B cell (primary cell): ENCODE measurements at regions not wholly inside any gene's neighbourhood (a gene's known extent, or its start where the extent isn't known, plus 50 kb on each side); places are given as distances from the start of the nearest gene placed in this dataset.

Experiments
- ATAC-seq: fragments of 200-7000 bp; cut with Tn5 transposase; one replicate; pipeline ENCODE4 v1.10.0; 2021; ENCODE audit warnings: low read depth, mild to moderate bottlenecking, moderate number of reproducible peaks, moderate library complexity
- CTCF ChIA-PET: fragments of 350-600 bp; sonication (Branson Sonifier 250); formaldehyde crosslinking; loops from one replicate; lab custom pipeline; 2021; ENCODE audit warnings: antibody characterized with exemption, inconsistent platforms; lab: Charles Lee
- POLR2A ChIA-PET: fragments of 350-600 bp; sonication (Branson Sonifier 250); formaldehyde crosslinking; loops from one replicate; lab custom pipeline; 2021; ENCODE audit warnings: antibody characterized with exemption; lab: Charles Lee
- DNase-seq: peaks from one replicate; pipeline ENCODE4 v3.0.0; 2013
- H2AFZ ChIP-seq: 2 replicates; pipeline ENCODE4 v1.6.1; 2012; ENCODE audit warnings: mild to moderate bottlenecking, low read depth, low read length; ENCODE audit not compliant: insufficient read depth, poor library complexity, severe bottlenecking
- H3K27ac ChIP-seq, 2 donors: 1 replicate in 1 of 2; 2 replicates in 1 of 2; pipeline ENCODE4 v1.5.1; 2012 to 2013; ENCODE audit warnings: low read length in 2 of 2, mild to moderate bottlenecking in 2 of 2, moderate library complexity in 1 of 2
- H3K27me3 ChIP-seq, 4 experiments: fragments of 200-600 bp in 1 of 4; sonication (generic) in 1 of 4; replicated peaks in 1 of 4; 1 replicate in 2 of 4; 2 replicates in 2 of 4; pipeline versions ENCODE4 v1.6.1 to v1.7.0; 2013 to 2016; ENCODE audit warnings: low read length in 3 of 4, mild to moderate bottlenecking in 2 of 4, mixed read lengths in 1 of 4, moderate library complexity in 1 of 4; ENCODE audit not compliant: insufficient read depth in 4 of 4, control insufficient read depth in 3 of 4; ENCODE audit errors: control extremely low read depth in 1 of 4
- H3K36me3 ChIP-seq, 2 experiments: replicated peaks in 1 of 2; 1 replicate in 1 of 2; 2 replicates in 1 of 2; pipeline versions ENCODE4 v1.6.1 to v1.7.1; 2013; ENCODE audit warnings: low read length in 1 of 2; ENCODE audit not compliant: insufficient read depth in 2 of 2, control insufficient read depth in 1 of 2; ENCODE audit errors: control extremely low read depth in 1 of 2, extremely low read depth in 1 of 2
- H3K4me1 ChIP-seq, 2 donors: fragments of 200-600 bp in 1 of 2; sonication (generic) in 1 of 2; 1 replicate in 1 of 2; 2 replicates in 1 of 2; pipeline versions ENCODE4 v1.5.1 to v1.6.1; 2013 to 2017; ENCODE audit warnings: low read length in 2 of 2; ENCODE audit not compliant: control insufficient read depth in 2 of 2, insufficient read depth in 2 of 2
- H3K4me2 ChIP-seq: replicated peaks from 2 replicates; pipeline ENCODE3; 2012; ENCODE audit warnings: mild to moderate bottlenecking, low read depth, low read length; ENCODE audit not compliant: poor library complexity, severe bottlenecking
- H3K4me3 ChIP-seq, 5 experiments: fragments of 200-600 bp in 1 of 5; sonication (generic) in 1 of 5; 1 replicate in 3 of 5; 2 replicates in 2 of 5; pipeline versions ENCODE4 v1.5.1 to v1.7.0; 2011 to 2016; ENCODE audit warnings: low read length in 4 of 5, mild to moderate bottlenecking in 4 of 5, low read depth in 2 of 5, control low read depth in 1 of 5, moderate library complexity in 1 of 5; ENCODE audit not compliant: insufficient read depth in 1 of 5; ENCODE audit errors: control extremely low read depth in 1 of 5, extremely low read depth in 1 of 5
- H3K79me2 ChIP-seq: fragments of 200-600 bp; sonication (generic); one replicate; pipeline ENCODE4 v1.6.0; 2016; ENCODE audit warnings: low read length; ENCODE audit not compliant: control insufficient read depth, insufficient read depth
- H3K9ac ChIP-seq: fragments of 200-600 bp; sonication (generic); 2 replicates; pipeline ENCODE4 v1.6.1; 2017; ENCODE audit warnings: mild to moderate bottlenecking, low read length, moderate library complexity
- H3K9me3 ChIP-seq, 3 donors: one replicate each; pipeline versions ENCODE4 v1.6.1 to v1.7.1; 2013; ENCODE audit warnings: low read length in 2 of 3; ENCODE audit not compliant: control insufficient read depth in 2 of 3, insufficient read depth in 1 of 3; ENCODE audit errors: control extremely low read depth in 1 of 3
- H4K20me1 ChIP-seq: 2 replicates; pipeline ENCODE4 v1.6.0; 2012; ENCODE audit warnings: mild to moderate bottlenecking, low read length; ENCODE audit not compliant: insufficient read depth, control insufficient read depth, poor library complexity, severe bottlenecking
- H3K27ac Mint-ChIP-seq: one replicate; pipeline ENCODE4 v1.8.0; 2021; ENCODE audit warnings: mixed read lengths
- H3K27me3 Mint-ChIP-seq: one replicate; pipeline ENCODE4 v1.8.0; 2021; ENCODE audit warnings: mixed read lengths
- H3K4me1 Mint-ChIP-seq: one replicate; pipeline ENCODE4 v1.8.0; 2021; ENCODE audit warnings: mixed read lengths
- H3K4me3 Mint-ChIP-seq: one replicate; pipeline ENCODE4 v1.8.0; 2021; ENCODE audit warnings: mixed read lengths
- H3K9me3 Mint-ChIP-seq: one replicate; pipeline ENCODE4 v1.8.0; 2022; ENCODE audit warnings: mixed read lengths; ENCODE audit not compliant: insufficient read depth
- EZH2 ChIP-seq: IDR thresholded peaks from 2 replicates; pipeline ENCODE4 v1.6.1; 2012; ENCODE audit warnings: borderline replicate concordance, low read depth, mild to moderate bottlenecking, moderate library complexity, low read length; ENCODE audit not compliant: insufficient read depth, poor library complexity, severe bottlenecking
- WGBS: methylation state at CpG from one replicate; pipeline ENCODE4 v1.1.5; 2013; ENCODE audit warnings: missing lambda C conversion rate; ENCODE audit not compliant: insufficient coverage; 5-methylcytosine and 5-hydroxymethylcytosine counted together
- intact Hi-C: fragments of 100-400 bp; cut with micrococcal nuclease; formaldehyde crosslinking; loops from one replicate; pipeline ENCODE4 v1.10.0; 2022
- TF ChIP-seq, protein P1 (sequence below): fragments of 200-600 bp; IDR thresholded peaks from one replicate; pipeline ENCODE4 v1.8.0; 2022; ENCODE audit warnings: antibody characterized with exemption, mild to moderate bottlenecking

DNA sequence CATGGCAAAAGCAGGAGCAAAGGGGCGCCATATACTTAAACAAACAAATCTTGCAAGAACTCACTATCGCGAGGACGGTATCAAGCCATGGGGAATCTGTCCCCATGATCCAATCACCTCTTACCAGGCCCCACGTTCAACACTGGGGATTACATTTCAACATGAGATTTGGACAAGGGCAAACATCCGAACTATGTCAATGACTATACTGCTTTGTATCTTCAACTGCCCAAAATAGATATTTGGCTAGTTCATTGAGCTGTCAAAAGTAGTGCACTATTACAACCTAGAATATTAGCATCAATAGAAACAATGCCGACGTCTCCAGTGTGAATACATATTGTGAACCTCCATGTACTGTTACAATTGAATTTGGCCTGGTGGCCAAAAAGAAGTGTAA, 760.4 kb downstream of the MCTP2 start:
- no peak overlapping the region for H3K4me3 ChIP-seq
- H3K27me3 ChIP-seq = no peaks in the 10 kb centered on the region
- no peak overlapping the region for H3K4me2 ChIP-seq
- H3K4me1 ChIP-seq = no peaks in the 10 kb centered on the region
- no peaks in the 10 kb centered on the region for H3K4me1 Mint-ChIP-seq
- H3K27ac ChIP-seq = no peak overlapping the region
- ChIA-PET POLR2A (no interaction called here), CTCF (no interaction called here)
- H3K27me3 Mint-ChIP-seq = no peaks in the 10 kb centered on the region
- no peaks in the 10 kb centered on the region for H3K79me2 ChIP-seq
- ATAC-seq (no peak), DNase-seq (no peak)
- TF ChIP-seq EZH2 = no peak
- TF ChIP-seq, protein P1, sequence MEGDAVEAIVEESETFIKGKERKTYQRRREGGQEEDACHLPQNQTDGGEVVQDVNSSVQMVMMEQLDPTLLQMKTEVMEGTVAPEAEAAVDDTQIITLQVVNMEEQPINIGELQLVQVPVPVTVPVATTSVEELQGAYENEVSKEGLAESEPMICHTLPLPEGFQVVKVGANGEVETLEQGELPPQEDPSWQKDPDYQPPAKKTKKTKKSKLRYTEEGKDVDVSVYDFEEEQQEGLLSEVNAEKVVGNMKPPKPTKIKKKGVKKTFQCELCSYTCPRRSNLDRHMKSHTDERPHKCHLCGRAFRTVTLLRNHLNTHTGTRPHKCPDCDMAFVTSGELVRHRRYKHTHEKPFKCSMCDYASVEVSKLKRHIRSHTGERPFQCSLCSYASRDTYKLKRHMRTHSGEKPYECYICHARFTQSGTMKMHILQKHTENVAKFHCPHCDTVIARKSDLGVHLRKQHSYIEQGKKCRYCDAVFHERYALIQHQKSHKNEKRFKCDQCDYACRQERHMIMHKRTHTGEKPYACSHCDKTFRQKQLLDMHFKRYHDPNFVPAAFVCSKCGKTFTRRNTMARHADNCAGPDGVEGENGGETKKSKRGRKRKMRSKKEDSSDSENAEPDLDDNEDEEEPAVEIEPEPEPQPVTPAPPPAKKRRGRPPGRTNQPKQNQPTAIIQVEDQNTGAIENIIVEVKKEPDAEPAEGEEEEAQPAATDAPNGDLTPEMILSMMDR = no peak
- no peaks in the 10 kb centered on the region for H3K36me3 ChIP-seq
- H3K27ac Mint-ChIP-seq = no peak overlapping the region
- H3K4me3 Mint-ChIP-seq = no peak overlapping the region
- H3K9ac ChIP-seq = no peak overlapping the region
- intact Hi-C loops = no loop called here
- H3K9me3 ChIP-seq = peaks cover 0 to 3% (median 0%) of the 10 kb centered on the region in 3 donors
- H2AFZ ChIP-seq = no peak overlapping the region
- H3K9me3 Mint-ChIP-seq = peaks cover 4% of the 10 kb centered on the region
- 98% methylated on average over 6 of the region's 8 CpGs for WGBS
- no peaks in the 10 kb centered on the region for H4K20me1 ChIP-seq

DNA sequence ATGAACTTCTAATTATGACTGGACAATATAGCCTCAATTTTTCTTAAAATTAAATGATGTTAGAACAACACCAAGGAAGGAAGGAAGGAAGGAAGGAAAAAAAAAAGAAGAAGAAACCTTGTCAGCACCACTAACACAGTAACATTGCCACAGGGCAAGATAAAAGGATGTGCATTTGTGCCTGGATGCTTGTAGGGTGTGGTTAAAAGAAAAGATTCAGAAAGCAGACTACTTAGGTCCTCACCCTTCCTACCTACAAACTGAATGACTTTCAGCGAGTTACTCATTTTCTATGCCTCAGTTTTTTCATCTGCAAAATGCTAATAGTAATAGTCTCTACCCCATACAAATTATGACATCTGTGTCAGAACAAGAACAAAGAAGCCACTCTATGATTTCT, 778.3 kb downstream of the MCTP2 start:
- TF ChIP-seq, protein P1 = no peak
- no peak for TF ChIP-seq EZH2
- POLR2A ChIA-PET = no interaction called here
- Histone ChIP-seq H3K27me3 (no peaks in the 10 kb centered on the region), H2AFZ (no peak overlapping the region), H3K4me2 (no peak overlapping the region), H3K79me2 (no peaks in the 10 kb centered on the region), H3K4me3 (no peak overlapping the region), H3K27ac (no peak overlapping the region), H3K36me3 (no peaks in the 10 kb centered on the region), H3K4me1 (no peaks in the 10 kb centered on the region), H4K20me1 (no peaks in the 10 kb centered on the region), H3K9ac (no peak overlapping the region), H3K9me3 (no peaks in the 10 kb centered on the region)
- Mint-ChIP-seq H3K27me3 (no peaks in the 10 kb centered on the region), H3K4me1 (no peaks in the 10 kb centered on the region), H3K4me3 (no peak overlapping the region), H3K27ac (no peak overlapping the region), H3K9me3 (no peaks in the 10 kb centered on the region)
- WGBS = no CpG with 5 or more reads among the region's 1 CpG
- ATAC-seq (no peak), DNase-seq (no peak)
- intact Hi-C loops = no loop called here
- CTCF ChIA-PET = no interaction called here
